HUES48 (cell line): ENCODE measurements at regions not wholly inside any gene's neighbourhood (a gene's known extent, or its start where the extent isn't known, plus 50 kb on each side); places are given as distances from the start of the nearest gene placed in this dataset.

ENCODE experiments used
- H3K27ac ChIP-seq: one replicate; pipeline ENCODE4 v1.7.0; 2013; ENCODE audit warnings: low read depth, low read length, inconsistent platforms
- H3K27me3 ChIP-seq: 2 replicates; pipeline ENCODE4 v1.6.1; 2013; ENCODE audit warnings: mild to moderate bottlenecking, low read length; ENCODE audit not compliant: control insufficient read depth, insufficient read depth
- H3K36me3 ChIP-seq: 2 replicates; pipeline ENCODE4 v1.6.1; 2013; ENCODE audit warnings: low read length; ENCODE audit not compliant: control insufficient read depth, insufficient read depth
- H3K4me1 ChIP-seq: 2 replicates; pipeline ENCODE4 v1.6.1; 2013; ENCODE audit warnings: mild to moderate bottlenecking, low read length; ENCODE audit not compliant: control insufficient read depth, insufficient read depth
- H3K4me3 ChIP-seq: 2 replicates; pipeline ENCODE4 v1.5.1; 2013; ENCODE audit warnings: mild to moderate bottlenecking, low read depth, low read length
- H3K9ac ChIP-seq: 2 replicates; pipeline ENCODE4 v1.6.1; 2013; ENCODE audit warnings: mild to moderate bottlenecking, low read depth, low read length, moderate library complexity
- H3K9me3 ChIP-seq: 2 replicates; pipeline ENCODE4 v1.6.1; 2013; ENCODE audit warnings: low read length; ENCODE audit not compliant: control insufficient read depth, insufficient read depth

DNA sequence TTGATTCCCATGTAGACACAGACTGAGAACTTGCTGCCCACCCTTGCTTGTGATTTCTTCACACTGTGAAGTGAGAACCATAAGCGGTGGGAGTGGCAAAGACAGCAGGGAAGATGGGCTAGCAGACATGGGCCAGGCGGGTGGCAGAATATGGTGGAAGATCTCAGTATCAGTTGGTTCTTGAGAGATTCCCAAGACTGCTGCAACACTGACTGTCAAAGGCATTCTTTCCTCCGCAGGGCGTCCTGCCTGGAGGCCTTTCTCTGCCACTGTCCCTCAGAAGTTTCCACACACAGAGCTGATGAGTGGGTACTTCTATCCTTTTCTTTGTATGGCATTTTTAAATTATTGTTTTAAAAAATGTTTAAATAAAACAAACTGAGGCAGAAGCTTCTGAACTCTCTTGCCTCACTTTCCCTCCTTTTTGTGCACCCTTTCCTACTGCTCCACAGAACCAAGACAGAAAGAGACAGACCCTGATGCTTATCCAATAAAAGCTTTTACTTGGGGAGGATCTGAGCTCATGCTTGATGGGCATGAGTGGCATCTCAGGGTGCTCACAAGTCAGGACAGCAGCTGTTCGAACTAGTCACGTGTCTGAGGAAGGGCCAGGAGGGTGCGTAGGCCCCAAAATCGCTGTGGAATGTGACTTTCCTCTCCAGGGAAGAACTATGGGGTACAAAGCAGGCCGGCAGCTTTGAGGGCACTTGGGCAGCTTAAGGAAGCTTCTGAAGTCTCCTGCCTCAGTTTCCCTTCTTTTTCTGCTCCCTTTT, 104.7 kb upstream of the PCGF5 start:
- H3K9me3 ChIP-seq: no peaks in the 10 kb centered on the region
- H3K4me1 ChIP-seq: no peaks in the 10 kb centered on the region
- H3K36me3 ChIP-seq: no peaks in the 10 kb centered on the region
- no peak overlapping the region for H3K4me3 ChIP-seq
- H3K27ac ChIP-seq: no peak overlapping the region
- no peaks in the 10 kb centered on the region for H3K27me3 ChIP-seq
- H3K9ac ChIP-seq: no peak overlapping the region

GRCh38 chr10:91117505-91117904, 103.0 kb upstream of the PCGF5 start:
- Histone ChIP-seq H3K9me3 (no peaks in the 10 kb centered on the region), H3K9ac (no peak overlapping the region), H3K27ac (no peak overlapping the region)

GRCh38 chr10:91120348-91120747, 100.1 kb upstream of the PCGF5 start:
- no peak overlapping the region for H3K27ac ChIP-seq
- H3K4me1 ChIP-seq: no peaks in the 10 kb centered on the region
- H3K36me3 ChIP-seq: no peaks in the 10 kb centered on the region
- no peak overlapping the region for H3K9ac ChIP-seq
- H3K9me3 ChIP-seq: no peaks in the 10 kb centered on the region
- H3K27me3 ChIP-seq: no peaks in the 10 kb centered on the region
- H3K4me3 ChIP-seq: no peak overlapping the region

More at GRCh38 chr10:91117505-91117904, 103.0 kb upstream of the PCGF5 start:
- Histone ChIP-seq H3K36me3 (no peaks in the 10 kb centered on the region), H3K27me3 (no peaks in the 10 kb centered on the region), H3K4me3 (no peak overlapping the region), H3K4me1 (no peaks in the 10 kb centered on the region)

DNA sequence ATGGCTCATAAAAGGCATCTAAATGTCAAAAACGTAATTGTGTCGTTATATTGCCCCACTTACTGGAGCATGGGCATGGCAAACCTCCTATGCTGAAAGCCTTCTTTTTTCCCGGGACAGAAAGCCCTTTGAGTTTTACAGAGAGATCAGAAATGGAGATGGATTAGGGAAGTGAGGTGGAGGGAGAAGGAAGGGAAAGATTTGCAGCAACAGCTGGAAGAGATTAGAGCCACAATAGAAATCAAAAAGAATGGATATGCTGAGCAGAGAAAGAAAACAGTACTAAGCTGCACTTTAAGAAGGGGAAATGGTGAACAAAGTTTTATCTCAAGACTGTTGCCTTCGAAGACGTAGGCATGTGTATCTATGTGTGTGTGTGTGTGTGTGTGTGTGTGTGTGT, 97.2 kb upstream of the PCGF5 start:
- Histone ChIP-seq H3K4me1 (no peaks in the 10 kb centered on the region), H3K27me3 (no peaks in the 10 kb centered on the region), H3K9ac (no peak overlapping the region), H3K36me3 (no peaks in the 10 kb centered on the region), H3K9me3 (no peaks in the 10 kb centered on the region), H3K27ac (no peak overlapping the region), H3K4me3 (no peak overlapping the region)

GRCh38 chr10:91124016-91124415, 96.4 kb upstream of the PCGF5 start:
- H3K4me3 ChIP-seq: no peak overlapping the region
- no peaks in the 10 kb centered on the region for H3K36me3 ChIP-seq
- H3K27ac ChIP-seq: no peak overlapping the region
- no peaks in the 10 kb centered on the region for H3K4me1 ChIP-seq
- no peaks in the 10 kb centered on the region for H3K9me3 ChIP-seq
- H3K9ac ChIP-seq: no peak overlapping the region
- no peaks in the 10 kb centered on the region for H3K27me3 ChIP-seq

GRCh38 chr10:91126471-91126870, 94.0 kb upstream of the PCGF5 start:
- no peak overlapping the region for H3K9ac ChIP-seq
- no peaks in the 10 kb centered on the region for H3K36me3 ChIP-seq
- no peaks in the 10 kb centered on the region for H3K4me1 ChIP-seq
- no peak overlapping the region for H3K4me3 ChIP-seq
- H3K9me3 ChIP-seq: no peaks in the 10 kb centered on the region
- H3K27me3 ChIP-seq: no peaks in the 10 kb centered on the region
- no peak overlapping the region for H3K27ac ChIP-seq

DNA sequence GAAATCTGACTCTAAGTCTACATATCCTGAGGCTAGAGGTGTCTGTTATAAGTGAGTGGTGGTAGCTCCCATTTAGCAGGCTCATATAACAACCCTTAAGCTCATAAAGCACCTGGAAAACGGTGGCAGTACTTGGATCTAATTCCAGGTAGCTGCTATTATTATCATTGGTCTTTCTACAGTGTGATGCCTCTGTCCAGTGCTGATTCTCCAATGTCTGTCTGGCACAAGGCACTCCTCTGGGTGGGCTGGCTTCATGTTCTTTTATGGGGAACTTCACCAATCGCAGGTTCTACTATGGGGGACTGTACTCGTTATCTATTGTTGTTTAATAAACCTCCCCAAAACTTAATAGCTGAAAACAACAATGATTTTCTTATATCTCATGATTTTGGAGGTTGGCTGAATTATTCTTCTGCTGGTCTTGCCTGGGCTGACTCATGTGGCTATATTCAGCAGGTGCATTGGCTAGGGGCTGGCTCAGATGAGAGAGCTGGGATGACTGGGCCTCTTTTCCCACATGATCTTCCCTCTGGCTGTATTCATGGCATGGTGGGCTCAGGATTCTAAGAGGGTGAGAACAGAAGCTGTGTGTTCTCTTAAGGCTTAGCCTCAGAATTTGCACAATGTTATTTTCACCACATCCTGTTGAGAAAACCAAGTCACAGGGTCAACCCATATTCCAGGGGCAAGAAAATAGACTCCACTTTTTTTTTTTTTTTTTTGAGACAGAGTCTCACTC, 93.0 kb upstream of the PCGF5 start:
- Histone ChIP-seq H3K27me3 (no peaks in the 10 kb centered on the region), H3K9ac (no peak overlapping the region), H3K4me1 (no peaks in the 10 kb centered on the region), H3K4me3 (no peak overlapping the region), H3K9me3 (no peaks in the 10 kb centered on the region), H3K27ac (no peak overlapping the region), H3K36me3 (no peaks in the 10 kb centered on the region)

GRCh38 chr10:91135113-91135512, 85.3 kb upstream of the PCGF5 start:
- no peaks in the 10 kb centered on the region for H3K9me3 ChIP-seq
- no peaks in the 10 kb centered on the region for H3K27me3 ChIP-seq

DNA sequence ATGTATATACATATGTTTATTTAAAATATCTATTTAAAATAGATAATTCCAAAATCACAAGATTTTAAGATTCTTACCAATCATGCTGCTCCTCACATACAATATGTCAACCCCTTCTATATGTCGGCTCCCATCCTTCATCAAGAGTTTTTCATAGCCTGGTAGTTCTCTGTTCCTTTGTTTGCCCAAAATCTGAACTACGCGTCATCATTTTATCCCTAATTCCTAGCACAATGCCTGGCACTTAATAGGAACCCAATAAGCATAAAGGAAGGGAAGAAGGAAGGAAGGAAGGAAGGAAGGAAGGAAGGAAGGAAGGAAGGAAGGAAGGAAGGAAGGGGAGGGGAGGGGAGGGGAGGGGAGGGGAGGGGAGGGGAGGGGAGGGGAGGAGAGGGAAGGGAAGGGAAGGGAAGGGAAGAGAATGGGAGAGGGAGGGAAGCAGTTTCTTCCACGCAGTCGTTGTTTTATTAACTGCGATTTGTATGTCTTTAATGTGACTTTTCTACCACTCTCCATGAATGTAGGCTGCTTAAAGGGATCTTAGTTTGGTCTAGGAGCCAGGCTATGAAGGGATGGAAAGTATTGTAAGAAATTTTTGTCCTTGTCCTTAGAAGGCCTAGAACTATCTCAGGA, 83.3 kb upstream of the PCGF5 start:
- no peak overlapping the region for H3K9ac ChIP-seq
- H3K36me3 ChIP-seq: no peaks in the 10 kb centered on the region
- no peaks in the 10 kb centered on the region for H3K4me1 ChIP-seq
- H3K27me3 ChIP-seq: no peaks in the 10 kb centered on the region
- no peaks in the 10 kb centered on the region for H3K9me3 ChIP-seq
- no peak overlapping the region for H3K27ac ChIP-seq
- no peak overlapping the region for H3K4me3 ChIP-seq

More at GRCh38 chr10:91135113-91135512, 85.3 kb upstream of the PCGF5 start:
- H3K4me1 ChIP-seq: no peaks in the 10 kb centered on the region
- no peak overlapping the region for H3K27ac ChIP-seq
- no peaks in the 10 kb centered on the region for H3K36me3 ChIP-seq
- no peak overlapping the region for H3K4me3 ChIP-seq
- H3K9ac ChIP-seq: no peak overlapping the region

- H3K9ac ChIP-seq: no peak overlapping the region
- no peaks in the 10 kb centered on the region for H3K4me1 ChIP-seq
- no peaks in the 10 kb centered on the region for H3K36me3 ChIP-seq
- H3K27me3 ChIP-seq: no peaks in the 10 kb centered on the region
- no peak overlapping the region for H3K4me3 ChIP-seq
- H3K9me3 ChIP-seq: no peaks in the 10 kb centered on the region
- no peak overlapping the region for H3K27ac ChIP-seq
Measured at GRCh38 chr10:91137822-91138221, 82.6 kb upstream of the PCGF5 start.

GRCh38 chr10:91140995-91141549, 79.4 kb upstream of the PCGF5 start:
- Histone ChIP-seq H3K4me1 (no peaks in the 10 kb centered on the region), H3K36me3 (no peaks in the 10 kb centered on the region), H3K9ac (no peak overlapping the region), H3K27me3 (no peaks in the 10 kb centered on the region), H3K4me3 (no peak overlapping the region), H3K27ac (no peak overlapping the region), H3K9me3 (no peaks in the 10 kb centered on the region)
